ENCODE measurements at regions not wholly inside any gene's neighbourhood (a gene's known extent, or its start where the extent isn't known, plus 50 kb on each side); places are given as distances from the start of the nearest gene placed in this dataset.

DNA sequence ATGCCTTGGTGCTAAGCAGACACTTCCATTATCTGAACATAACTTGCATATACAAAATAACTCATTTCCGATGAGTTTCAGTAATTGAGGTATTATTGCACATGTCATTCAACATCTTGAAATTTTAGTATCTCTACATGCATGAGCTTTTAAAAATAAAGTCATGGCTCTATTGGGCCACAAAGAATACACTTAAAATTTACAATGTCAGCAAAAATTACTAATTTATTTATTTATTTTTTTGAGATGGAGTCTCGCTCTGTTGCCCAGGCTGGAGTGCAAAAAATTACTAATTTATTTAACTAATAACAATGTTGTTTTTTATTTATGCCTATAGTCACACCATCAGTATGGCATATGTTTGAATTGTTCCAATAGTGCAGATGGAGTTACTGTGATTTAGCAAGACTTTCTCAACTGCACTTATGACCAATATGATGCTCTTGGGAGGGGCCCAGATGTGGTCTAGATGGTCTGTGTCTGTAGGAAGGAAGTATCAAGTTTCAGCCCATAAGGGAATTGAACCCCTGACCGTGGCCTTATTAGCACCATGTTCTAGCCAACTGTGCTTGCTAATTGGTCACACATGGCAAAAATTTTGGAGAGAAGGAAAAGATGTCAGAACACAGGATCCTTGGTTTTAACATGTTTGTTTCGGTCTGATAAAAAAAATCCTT lies 370.7 kb upstream of the TSHZ2 start:
- H3K4me1 ChIP-seq (ENCODE audit: control insufficient read depth, insufficient read depth, low read length), result no peaks in the 10 kb centered on the region
- H3K27ac ChIP-seq (ENCODE audit: low read length), result no peak overlapping the region
- no peak for DNase-seq (ENCODE audit: low read depth, low spot score)
- ATAC-seq, result no peak
- H3K27me3 ChIP-seq (ENCODE audit: control insufficient read depth, insufficient read depth, low read length), result no peaks in the 10 kb centered on the region
- no peak for TF ChIP-seq POLR2AphosphoS5 (IDR thresholded peaks at IDR 0.05; ENCODE audit: low read depth, low read length)
- TF ChIP-seq, protein P1, sequence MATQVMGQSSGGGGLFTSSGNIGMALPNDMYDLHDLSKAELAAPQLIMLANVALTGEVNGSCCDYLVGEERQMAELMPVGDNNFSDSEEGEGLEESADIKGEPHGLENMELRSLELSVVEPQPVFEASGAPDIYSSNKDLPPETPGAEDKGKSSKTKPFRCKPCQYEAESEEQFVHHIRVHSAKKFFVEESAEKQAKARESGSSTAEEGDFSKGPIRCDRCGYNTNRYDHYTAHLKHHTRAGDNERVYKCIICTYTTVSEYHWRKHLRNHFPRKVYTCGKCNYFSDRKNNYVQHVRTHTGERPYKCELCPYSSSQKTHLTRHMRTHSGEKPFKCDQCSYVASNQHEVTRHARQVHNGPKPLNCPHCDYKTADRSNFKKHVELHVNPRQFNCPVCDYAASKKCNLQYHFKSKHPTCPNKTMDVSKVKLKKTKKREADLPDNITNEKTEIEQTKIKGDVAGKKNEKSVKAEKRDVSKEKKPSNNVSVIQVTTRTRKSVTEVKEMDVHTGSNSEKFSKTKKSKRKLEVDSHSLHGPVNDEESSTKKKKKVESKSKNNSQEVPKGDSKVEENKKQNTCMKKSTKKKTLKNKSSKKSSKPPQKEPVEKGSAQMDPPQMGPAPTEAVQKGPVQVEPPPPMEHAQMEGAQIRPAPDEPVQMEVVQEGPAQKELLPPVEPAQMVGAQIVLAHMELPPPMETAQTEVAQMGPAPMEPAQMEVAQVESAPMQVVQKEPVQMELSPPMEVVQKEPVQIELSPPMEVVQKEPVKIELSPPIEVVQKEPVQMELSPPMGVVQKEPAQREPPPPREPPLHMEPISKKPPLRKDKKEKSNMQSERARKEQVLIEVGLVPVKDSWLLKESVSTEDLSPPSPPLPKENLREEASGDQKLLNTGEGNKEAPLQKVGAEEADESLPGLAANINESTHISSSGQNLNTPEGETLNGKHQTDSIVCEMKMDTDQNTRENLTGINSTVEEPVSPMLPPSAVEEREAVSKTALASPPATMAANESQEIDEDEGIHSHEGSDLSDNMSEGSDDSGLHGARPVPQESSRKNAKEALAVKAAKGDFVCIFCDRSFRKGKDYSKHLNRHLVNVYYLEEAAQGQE (IDR thresholded peaks at IDR 0.05; ENCODE audit: insufficient read depth in 1 of 2, low read depth in 2 of 2, low read length in 1 of 2), result no peak
- no peak for TF ChIP-seq TCF7L2 (IDR thresholded peaks at IDR 0.05; ENCODE audit: low read depth, low read length)
- TF ChIP-seq, protein P2, sequence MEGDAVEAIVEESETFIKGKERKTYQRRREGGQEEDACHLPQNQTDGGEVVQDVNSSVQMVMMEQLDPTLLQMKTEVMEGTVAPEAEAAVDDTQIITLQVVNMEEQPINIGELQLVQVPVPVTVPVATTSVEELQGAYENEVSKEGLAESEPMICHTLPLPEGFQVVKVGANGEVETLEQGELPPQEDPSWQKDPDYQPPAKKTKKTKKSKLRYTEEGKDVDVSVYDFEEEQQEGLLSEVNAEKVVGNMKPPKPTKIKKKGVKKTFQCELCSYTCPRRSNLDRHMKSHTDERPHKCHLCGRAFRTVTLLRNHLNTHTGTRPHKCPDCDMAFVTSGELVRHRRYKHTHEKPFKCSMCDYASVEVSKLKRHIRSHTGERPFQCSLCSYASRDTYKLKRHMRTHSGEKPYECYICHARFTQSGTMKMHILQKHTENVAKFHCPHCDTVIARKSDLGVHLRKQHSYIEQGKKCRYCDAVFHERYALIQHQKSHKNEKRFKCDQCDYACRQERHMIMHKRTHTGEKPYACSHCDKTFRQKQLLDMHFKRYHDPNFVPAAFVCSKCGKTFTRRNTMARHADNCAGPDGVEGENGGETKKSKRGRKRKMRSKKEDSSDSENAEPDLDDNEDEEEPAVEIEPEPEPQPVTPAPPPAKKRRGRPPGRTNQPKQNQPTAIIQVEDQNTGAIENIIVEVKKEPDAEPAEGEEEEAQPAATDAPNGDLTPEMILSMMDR (IDR thresholded peaks at IDR 0.05), result no peak
- TF ChIP-seq SIN3A (IDR thresholded peaks at IDR 0.05; ENCODE audit: borderline replicate concordance, insufficient read depth, low read depth, low read length), result no peak
- intact Hi-C loops (cut with micrococcal nuclease; ENCODE audit: unreplicated experiment), result no loop called here
- no peaks in the 10 kb centered on the region for H3K9me3 ChIP-seq (ENCODE audit: control insufficient read depth, insufficient read depth, low read depth, low read length)
- CTCF ChIA-PET, result interaction anchor here (0.5 kb wide), 1 partner anchor 946 kb away, joined by 8 read pairs; no protein-coding TSS in a partner anchor
- in situ Hi-C loops (cut with HindIII; ENCODE audit: low pct_unique_long_range_greater_than_20kb, low sequenced_read_pairs), result no loop called here
- BruUV-seq (replicated peaks), result no TSS peak
- no peaks in the 10 kb centered on the region for H3K36me3 ChIP-seq (ENCODE audit: control insufficient read depth, insufficient read depth, low read length)
- POLR2A ChIA-PET, result no interaction called here
- no peak overlapping the region for H3K4me3 ChIP-seq (ENCODE audit: low read depth in 2 of 2, low read length in 2 of 2)

DNA sequence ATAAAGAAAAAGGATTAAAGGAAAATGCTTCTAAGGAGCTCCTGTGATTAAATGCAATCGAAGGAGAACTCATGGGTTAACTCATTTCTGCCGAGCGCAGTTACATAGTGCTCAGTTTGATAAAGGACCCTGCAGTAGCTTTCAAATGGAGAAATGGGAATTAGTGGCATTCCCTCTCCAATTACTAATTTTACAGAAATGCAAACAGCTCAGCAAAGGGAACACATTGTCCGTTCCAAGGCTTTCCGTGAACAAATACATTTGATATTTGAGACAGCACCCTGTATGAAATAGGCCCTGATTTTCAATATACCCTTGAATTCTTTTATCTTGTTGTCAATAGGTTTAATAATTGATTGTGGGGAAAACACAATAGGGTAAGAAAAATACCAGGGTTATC lies 375.9 kb upstream of the TSHZ2 start:
- in situ Hi-C loops (cut with HindIII; ENCODE audit: low pct_unique_long_range_greater_than_20kb, low sequenced_read_pairs), result no loop called here
- no peak overlapping the region for H3K4me3 ChIP-seq (ENCODE audit: low read depth in 2 of 2, low read length in 2 of 2)

More for the DNA sequence above, 375.9 kb upstream of the TSHZ2 start:
- intact Hi-C loops (cut with micrococcal nuclease; ENCODE audit: unreplicated experiment), result no loop called here
- DNase-seq (ENCODE audit: low read depth, low spot score), result no peak
- Histone ChIP-seq H3K4me1 (ENCODE audit: control insufficient read depth, insufficient read depth, low read length) (no peaks in the 10 kb centered on the region), H3K27ac (ENCODE audit: low read length) (no peak overlapping the region), H3K27me3 (ENCODE audit: control insufficient read depth, insufficient read depth, low read length) (no peaks in the 10 kb centered on the region), H3K9me3 (ENCODE audit: control insufficient read depth, insufficient read depth, low read depth, low read length) (no peaks in the 10 kb centered on the region), H3K36me3 (ENCODE audit: control insufficient read depth, insufficient read depth, low read length) (no peaks in the 10 kb centered on the region)
- ATAC-seq, result no peak
- BruUV-seq (replicated peaks), result no TSS peak
- no peak for TF ChIP-seq SIN3A (IDR thresholded peaks at IDR 0.05; ENCODE audit: borderline replicate concordance, insufficient read depth, low read depth, low read length)
- TF ChIP-seq, protein P1 (IDR thresholded peaks at IDR 0.05; ENCODE audit: insufficient read depth in 1 of 2, low read depth in 2 of 2, low read length in 1 of 2), result no peak
- TF ChIP-seq TCF7L2 (IDR thresholded peaks at IDR 0.05; ENCODE audit: low read depth, low read length), result no peak
- TF ChIP-seq, protein P2 (IDR thresholded peaks at IDR 0.05), result no peak
- TF ChIP-seq POLR2AphosphoS5 (IDR thresholded peaks at IDR 0.05; ENCODE audit: low read depth, low read length), result no peak
- ChIA-PET POLR2A (no interaction called here), CTCF (no interaction called here)
